ENCODE measurements at regions not wholly inside any gene's neighbourhood (a gene's known extent, or its start where the extent isn't known, plus 50 kb on each side); places are given as distances from the start of the nearest gene placed in this dataset.

- ATAC-seq (no peak), DNase-seq (no peak)
- POLR2A ChIA-PET, result no interaction called here
- Mint-ChIP-seq H3K27ac (no peak overlapping the region), H3K4me3 (no peak overlapping the region), H3K4me1 (no peaks in the 10 kb centered on the region), H3K27me3 (peaks cover 22 to 47% (median 37%) of the 10 kb centered on the region in 5 donors), H3K9me3 (peaks cover 0 to 16% (median 7%) of the 10 kb centered on the region in 9 donors), H3K36me3 (peaks cover 0 to 5% (median 0%) of the 10 kb centered on the region in 3 donors)
These were observed 98.5 kb downstream of the SOX9 start for GRCh38 chr17:72219137-72219823.

- no peak for DNase-seq
- H3K27me3 Mint-ChIP-seq, result peaks cover 22 to 47% (median 37%) of the 10 kb centered on the region in 5 donors
- POLR2A ChIA-PET, result no interaction called here
- peaks cover 0 to 16% (median 9%) of the 10 kb centered on the region in 9 donors for H3K9me3 Mint-ChIP-seq
- H3K4me1 Mint-ChIP-seq, result no peaks in the 10 kb centered on the region
- ATAC-seq, result no peak
- H3K27ac Mint-ChIP-seq, result no peak overlapping the region
- H3K36me3 Mint-ChIP-seq, result peaks cover 0 to 5% (median 0%) of the 10 kb centered on the region in 3 donors
- no peak overlapping the region for H3K4me3 Mint-ChIP-seq
These were observed 99.1 kb downstream of the SOX9 start for GRCh38 chr17:72219824-72220493.

GRCh38 chr17:72222661-72223380, 102.0 kb downstream of the SOX9 start:
- POLR2A ChIA-PET, result no interaction called here
- peaks cover 19 to 40% (median 25%) of the 10 kb centered on the region in 5 donors for H3K27me3 Mint-ChIP-seq
- no peak overlapping the region for H3K4me3 Mint-ChIP-seq
- no peak overlapping the region for H3K27ac Mint-ChIP-seq
- peaks cover 0 to 20% (median 13%) of the 10 kb centered on the region in 9 donors for H3K9me3 Mint-ChIP-seq
- H3K36me3 Mint-ChIP-seq, result peaks cover 0 to 5% (median 0%) of the 10 kb centered on the region in 3 donors
- ATAC-seq, result no peak
- DNase-seq, result no peak
- no peaks in the 10 kb centered on the region for H3K4me1 Mint-ChIP-seq

GRCh38 chr17:72223866-72224291, 103.1 kb downstream of the SOX9 start:
- Mint-ChIP-seq H3K36me3 (peaks cover 0 to 2% (median 0%) of the 10 kb centered on the region in 3 donors), H3K9me3 (peaks cover 0 to 24% (median 12%) of the 10 kb centered on the region in 9 donors), H3K4me3 (no peak overlapping the region), H3K27me3 (peaks cover 12 to 31% (median 17%) of the 10 kb centered on the region in 5 donors), H3K4me1 (no peaks in the 10 kb centered on the region), H3K27ac (no peak overlapping the region)
- DNase-seq (no peak), ATAC-seq (no peak)
- POLR2A ChIA-PET, result no interaction called here

GRCh38 chr17:72226322-72226721, 105.5 kb downstream of the SOX9 start:
- no peak overlapping the region for H3K4me3 Mint-ChIP-seq
- DNase-seq (no peak), ATAC-seq (no peak)
- no peaks in the 10 kb centered on the region for H3K4me1 Mint-ChIP-seq
- peaks cover 0 to 27% (median 6%) of the 10 kb centered on the region in 9 donors for H3K9me3 Mint-ChIP-seq
- no peak overlapping the region for H3K27ac Mint-ChIP-seq
- POLR2A ChIA-PET, result no interaction called here
- peaks cover 0 to 9% (median 1%) of the 10 kb centered on the region in 5 donors for H3K27me3 Mint-ChIP-seq
- H3K36me3 Mint-ChIP-seq, result no peaks in the 10 kb centered on the region

GRCh38 chr17:72233986-72234385, 113.2 kb downstream of the SOX9 start:
- Mint-ChIP-seq H3K4me1 (no peaks in the 10 kb centered on the region), H3K27ac (no peak overlapping the region), H3K9me3 (peaks cover 0 to 14% (median 2%) of the 10 kb centered on the region in 9 donors), H3K4me3 (no peak overlapping the region), H3K36me3 (no peaks in the 10 kb centered on the region), H3K27me3 (peaks cover 9 to 24% (median 12%) of the 10 kb centered on the region in 5 donors)
- POLR2A ChIA-PET, result no interaction called here
- DNase-seq (no peak), ATAC-seq (no peak)

- POLR2A ChIA-PET, result no interaction called here
- DNase-seq (no peak), ATAC-seq (no peak)
- Mint-ChIP-seq H3K27ac (no peak overlapping the region), H3K4me1 (no peaks in the 10 kb centered on the region), H3K27me3 (peaks cover 9 to 24% (median 12%) of the 10 kb centered on the region in 5 donors), H3K9me3 (peaks cover 0 to 17% (median 6%) of the 10 kb centered on the region in 9 donors), H3K36me3 (peaks cover 0 to 3% (median 2%) of the 10 kb centered on the region in 3 donors), H3K4me3 (no peak overlapping the region)
These were observed 114.2 kb downstream of the SOX9 start for GRCh38 chr17:72234985-72235384.

- no peak overlapping the region for H3K4me3 Mint-ChIP-seq
- ATAC-seq (no peak), DNase-seq (no peak)
- H3K27ac Mint-ChIP-seq, result no peak overlapping the region
- H3K27me3 Mint-ChIP-seq, result peaks cover 9 to 25% (median 12%) of the 10 kb centered on the region in 5 donors
- peaks cover 0 to 2% (median 0%) of the 10 kb centered on the region in 4 donors for H3K4me1 Mint-ChIP-seq
- H3K36me3 Mint-ChIP-seq, result peaks cover 0 to 5% (median 2%) of the 10 kb centered on the region in 3 donors
- POLR2A ChIA-PET, result no interaction called here
- H3K9me3 Mint-ChIP-seq, result peaks cover 0 to 21% (median 9%) of the 10 kb centered on the region in 9 donors
These were observed 116.3 kb downstream of the SOX9 start for GRCh38 chr17:72236980-72237633.

- no peak overlapping the region for H3K27ac Mint-ChIP-seq
- peaks cover 0 to 23% (median 12%) of the 10 kb centered on the region in 9 donors for H3K9me3 Mint-ChIP-seq
- H3K36me3 Mint-ChIP-seq, result peaks cover 0 to 5% (median 2%) of the 10 kb centered on the region in 3 donors
- ATAC-seq, result no peak
- POLR2A ChIA-PET, result no interaction called here
- no peak for DNase-seq
- peaks cover 9 to 31% (median 17%) of the 10 kb centered on the region in 5 donors for H3K27me3 Mint-ChIP-seq
- no peak overlapping the region for H3K4me3 Mint-ChIP-seq
- peaks cover 0 to 2% (median 0%) of the 10 kb centered on the region in 4 donors for H3K4me1 Mint-ChIP-seq
These were observed 117.4 kb downstream of the SOX9 start for GRCh38 chr17:72238157-72238673.

GRCh38 chr17:72239548-72239947, 118.7 kb downstream of the SOX9 start:
- Mint-ChIP-seq H3K9me3 (peaks cover 0 to 28% (median 23%) of the 10 kb centered on the region in 9 donors), H3K4me3 (no peak overlapping the region), H3K4me1 (peaks cover 0 to 2% (median 0%) of the 10 kb centered on the region in 4 donors), H3K27me3 (peaks cover 9 to 28% (median 16%) of the 10 kb centered on the region in 5 donors), H3K27ac (no peak overlapping the region), H3K36me3 (peaks cover 0 to 9% (median 2%) of the 10 kb centered on the region in 3 donors)
- no peak for DNase-seq
- ATAC-seq, result no peak
- POLR2A ChIA-PET, result no interaction called here

GRCh38 chr17:72240333-72240732, 119.5 kb downstream of the SOX9 start:
- H3K4me1 Mint-ChIP-seq, result peaks cover 0 to 2% (median 0%) of the 10 kb centered on the region in 4 donors
- H3K9me3 Mint-ChIP-seq, result peaks cover 0 to 31% (median 20%) of the 10 kb centered on the region in 9 donors
- POLR2A ChIA-PET, result no interaction called here
- no peak overlapping the region for H3K27ac Mint-ChIP-seq
- peaks cover 0 to 9% (median 2%) of the 10 kb centered on the region in 3 donors for H3K36me3 Mint-ChIP-seq
- ATAC-seq (no peak), DNase-seq (no peak)
- no peak overlapping the region for H3K4me3 Mint-ChIP-seq
- peaks cover 8 to 28% (median 14%) of the 10 kb centered on the region in 5 donors for H3K27me3 Mint-ChIP-seq

- Mint-ChIP-seq H3K27ac (no peak overlapping the region), H3K9me3 (peaks cover 0 to 34% (median 19%) of the 10 kb centered on the region in 9 donors), H3K4me3 (no peak overlapping the region), H3K27me3 (peaks cover 0 to 21% (median 0%) of the 10 kb centered on the region in 5 donors), H3K4me1 (peaks cover 0 to 2% (median 0%) of the 10 kb centered on the region in 4 donors), H3K36me3 (peaks cover 0 to 9% (median 2%) of the 10 kb centered on the region in 3 donors)
- POLR2A ChIA-PET, result no interaction called here
- DNase-seq (no peak), ATAC-seq (no peak)
These were observed 123.7 kb downstream of the SOX9 start for GRCh38 chr17:72244494-72244893.

Data from naive thymus-derived CD8-positive, alpha-beta T cell (primary cell).